HG02870 (cell line): ENCODE measurements at regions not wholly inside any gene's neighbourhood (a gene's known extent, or its start where the extent isn't known, plus 50 kb on each side); places are given as distances from the start of the nearest gene placed in this dataset.

ENCODE experiments used
- ATAC-seq: cut with Tn5 transposase; IDR thresholded peaks from one replicate; pipeline ENCODE4 v1.9.1; 2021; ENCODE audit warnings: mild to moderate bottlenecking, moderate library complexity; ENCODE audit not compliant: unreplicated experiment

DNA sequence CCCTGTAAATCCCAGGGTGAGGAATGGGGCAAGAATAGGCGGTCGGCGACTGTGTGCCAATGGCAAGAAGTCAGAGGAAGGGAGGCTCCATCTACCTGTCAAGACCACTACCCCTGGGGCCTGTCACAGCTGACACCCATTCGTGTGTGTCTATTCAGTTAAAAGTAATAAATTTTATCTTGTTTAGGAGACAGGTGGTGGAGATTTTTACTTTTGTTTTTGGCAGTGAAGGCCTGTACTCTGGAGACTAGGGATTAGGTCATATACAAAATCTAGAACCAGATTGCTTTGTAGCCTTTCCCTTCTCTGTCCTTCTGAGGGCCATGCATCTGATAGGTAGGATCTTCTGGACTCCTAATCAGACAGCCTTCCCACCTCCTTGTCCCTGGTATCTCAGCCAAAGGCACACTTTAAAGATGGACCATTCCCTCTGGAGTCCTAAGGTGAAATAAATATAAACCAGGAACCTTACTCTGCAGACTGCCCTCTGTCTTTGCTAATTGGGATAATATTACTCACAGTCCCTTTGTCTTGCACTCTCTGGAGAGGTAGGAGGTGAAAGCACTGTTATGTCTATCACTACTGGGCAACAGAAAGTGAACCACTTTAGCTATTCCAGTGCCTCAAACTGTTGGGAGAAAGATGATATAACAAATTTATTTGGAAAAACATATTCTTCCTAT lies 213.2 kb upstream of the ACTBL2 start:
- ATAC-seq: no peak

DNA sequence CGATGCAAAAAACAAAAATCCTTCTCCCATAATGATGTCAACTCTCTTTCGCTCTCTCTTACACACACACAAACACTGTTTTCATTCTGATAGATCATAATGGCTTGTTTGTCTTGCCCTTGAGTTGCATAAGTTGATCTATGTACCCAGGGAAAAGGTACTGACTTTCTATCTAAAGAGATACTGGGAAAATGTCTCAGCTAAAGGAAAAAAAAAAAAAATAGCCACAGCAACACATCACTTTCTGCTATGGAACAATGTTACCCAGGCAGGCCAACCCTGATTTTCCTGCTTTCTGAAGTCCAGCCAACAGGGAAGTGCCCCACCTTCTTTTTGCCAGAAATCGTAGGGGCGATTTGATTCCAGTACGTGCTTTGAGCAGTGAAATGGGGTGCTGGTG lies 212.6 kb upstream of the ACTBL2 start:
- no peak for ATAC-seq

DNA sequence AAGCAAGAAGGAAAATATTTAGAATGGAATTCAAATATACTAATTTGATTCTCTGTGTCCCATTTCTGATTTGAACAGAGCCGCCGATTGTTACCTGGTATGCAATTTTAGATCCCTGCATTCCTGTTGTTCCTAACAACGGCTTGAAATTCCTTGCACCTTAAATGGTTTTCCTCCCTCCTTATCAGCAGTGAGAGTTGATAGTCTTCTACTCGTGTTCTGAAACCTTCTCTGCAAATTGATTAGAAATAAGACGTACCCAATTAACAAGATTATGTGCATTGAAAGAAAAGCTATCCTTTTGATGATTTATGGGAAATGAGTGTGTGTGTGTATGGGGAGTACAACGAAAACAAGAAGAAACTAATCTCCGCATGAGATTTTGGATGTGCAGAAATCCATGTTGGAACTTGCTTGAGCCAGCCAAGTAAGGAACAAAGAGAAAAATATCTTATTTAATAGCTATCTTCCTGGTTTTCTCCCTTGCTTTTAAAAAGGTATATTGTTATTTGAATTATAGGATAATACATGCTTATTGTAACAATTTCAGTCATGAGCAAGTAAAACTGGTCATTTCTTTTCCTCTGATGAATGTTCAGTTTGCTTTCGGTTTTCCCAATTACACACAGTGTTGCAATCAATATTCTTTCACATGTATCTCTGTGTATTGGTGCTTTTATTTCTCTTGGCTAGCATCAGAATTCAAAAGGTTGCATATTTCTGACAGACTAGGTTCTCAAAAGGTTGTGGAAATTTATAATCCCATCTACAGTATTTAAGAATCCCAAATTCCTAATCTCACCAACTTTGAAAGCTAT lies 211.1 kb upstream of the ACTBL2 start:
- ATAC-seq: no peak

DNA sequence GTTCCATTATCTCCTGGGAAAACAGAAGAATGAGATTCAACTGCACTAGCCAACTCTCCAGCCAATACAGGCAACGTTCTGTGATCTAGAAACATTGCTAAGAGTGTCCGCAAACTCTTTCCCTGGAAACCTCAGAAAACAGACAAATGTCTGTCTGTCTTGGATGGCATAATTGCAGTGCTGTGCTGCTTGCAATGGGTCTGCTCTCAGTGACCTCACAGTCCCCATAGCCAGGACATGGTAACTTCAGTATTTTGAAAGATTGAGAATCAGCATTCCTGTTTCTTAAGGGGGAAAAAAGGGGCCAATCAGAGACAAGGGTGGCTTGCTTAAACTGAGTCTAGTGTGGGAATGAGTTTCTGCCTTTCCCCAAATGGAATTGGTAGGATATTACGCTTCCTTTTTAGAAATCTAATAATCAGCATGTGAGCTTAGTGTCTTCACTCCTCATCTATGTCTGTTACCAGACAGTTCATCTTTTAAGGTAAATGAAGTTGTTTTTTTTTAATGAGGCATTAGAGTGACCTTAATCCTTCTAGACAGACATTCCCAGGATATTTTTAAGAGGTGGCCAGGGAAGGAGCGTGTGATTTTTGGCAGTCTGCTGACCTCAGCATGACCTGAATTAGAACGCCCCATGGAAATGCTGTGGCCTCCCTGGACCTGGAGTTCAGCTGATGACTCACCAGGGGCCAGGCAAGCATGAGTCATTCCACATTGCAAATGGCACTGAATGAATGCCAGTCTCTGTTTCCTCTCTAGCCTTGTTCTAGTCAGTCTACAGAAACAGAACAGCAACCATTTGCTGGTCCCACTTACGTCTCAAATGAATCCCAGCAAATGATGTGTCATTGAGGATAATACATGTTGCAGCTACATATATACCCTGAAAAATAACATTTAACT lies 210.2 kb upstream of the ACTBL2 start:
- ATAC-seq: no peak

DNA sequence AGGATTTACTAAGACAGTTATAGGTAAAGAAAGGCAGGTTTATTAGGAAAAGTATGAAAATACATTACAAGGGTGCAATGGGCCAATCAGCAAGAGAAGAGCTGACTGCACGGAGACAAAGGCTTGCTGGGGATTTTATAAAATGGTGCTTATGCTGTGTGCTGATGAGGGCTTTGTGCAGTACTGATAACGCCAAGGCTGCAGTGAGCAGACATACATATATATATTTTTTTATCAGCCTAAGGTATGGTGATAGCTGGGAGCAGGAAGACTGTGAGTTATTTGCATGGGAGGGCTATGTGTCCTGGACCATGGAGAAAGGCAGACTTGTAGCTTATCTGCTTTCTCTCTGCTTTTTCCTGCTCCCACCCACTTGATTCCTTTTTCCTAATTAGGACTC lies 208.1 kb upstream of the ACTBL2 start:
- ATAC-seq: no peak

DNA sequence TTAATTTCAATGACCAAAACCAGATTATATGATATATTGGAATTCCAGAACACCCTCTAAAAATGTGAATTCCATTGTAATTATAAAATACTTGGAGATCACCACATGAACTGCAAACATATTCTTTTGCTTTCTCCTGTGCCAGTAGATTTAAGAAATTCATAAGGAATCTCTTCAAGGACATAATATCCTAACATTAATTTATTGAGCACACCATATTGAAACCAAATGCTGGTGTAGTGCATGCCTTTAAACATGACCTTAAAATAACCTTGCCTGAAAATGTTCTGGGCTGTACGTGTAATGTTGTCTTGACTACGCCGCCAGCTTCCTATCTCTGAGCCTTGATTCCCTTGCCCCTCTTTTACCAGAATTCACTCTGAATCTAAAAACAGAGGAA lies 205.0 kb upstream of the ACTBL2 start:
- no peak for ATAC-seq

DNA sequence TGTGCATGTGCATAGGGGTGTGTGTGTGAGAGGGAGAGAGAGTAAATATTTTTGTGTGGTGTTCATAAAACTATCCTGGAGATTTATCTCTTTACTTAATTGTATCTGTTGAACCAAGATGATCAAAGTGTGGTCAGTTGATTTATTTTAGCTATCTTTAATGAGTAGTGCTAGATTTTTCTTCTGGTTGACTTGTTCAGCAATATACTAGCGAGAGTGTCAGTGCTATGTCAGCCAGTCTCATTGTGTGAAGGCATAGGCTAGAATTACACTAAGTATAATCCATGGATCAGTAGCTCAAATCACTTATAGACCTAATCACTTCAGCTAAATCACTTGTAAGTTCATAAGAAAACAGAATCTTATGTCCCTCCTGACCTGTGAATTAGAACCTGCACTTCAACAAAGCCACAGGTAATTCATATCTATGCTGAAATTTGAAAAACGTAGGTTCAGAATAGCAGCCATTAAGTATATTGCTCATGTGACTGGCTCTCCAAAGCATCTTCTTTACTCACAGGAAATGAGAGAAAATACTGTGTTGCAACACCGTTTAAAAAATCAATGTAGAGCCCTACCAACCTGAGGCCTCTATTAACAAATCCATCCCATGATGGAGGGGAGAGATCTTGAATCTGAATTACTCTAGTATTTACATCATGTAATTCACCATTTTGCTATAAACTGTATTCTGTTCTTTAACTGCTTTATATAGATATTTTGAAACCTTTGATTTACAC lies 203.1 kb upstream of the ACTBL2 start:
- no peak for ATAC-seq

DNA sequence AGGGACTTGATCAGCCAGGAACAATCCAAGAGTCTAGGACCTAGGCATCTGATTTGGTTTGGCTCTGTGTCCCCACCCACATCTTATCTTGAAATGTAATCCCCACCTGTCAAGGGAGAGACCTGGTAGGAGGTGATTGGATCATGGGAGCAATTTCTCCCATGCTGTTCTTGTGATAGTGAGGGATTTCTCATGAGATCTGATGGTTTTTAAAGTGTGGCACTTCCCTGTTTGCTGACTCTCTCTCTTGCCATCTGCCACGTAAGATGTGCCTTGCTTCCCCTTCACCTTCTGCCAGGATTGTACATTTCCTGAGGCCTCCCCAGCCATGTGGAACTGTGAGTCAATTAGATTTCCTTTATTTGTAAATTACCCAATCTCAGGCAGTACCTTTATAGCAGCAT lies 201.7 kb upstream of the ACTBL2 start:
- ATAC-seq: no peak

DNA sequence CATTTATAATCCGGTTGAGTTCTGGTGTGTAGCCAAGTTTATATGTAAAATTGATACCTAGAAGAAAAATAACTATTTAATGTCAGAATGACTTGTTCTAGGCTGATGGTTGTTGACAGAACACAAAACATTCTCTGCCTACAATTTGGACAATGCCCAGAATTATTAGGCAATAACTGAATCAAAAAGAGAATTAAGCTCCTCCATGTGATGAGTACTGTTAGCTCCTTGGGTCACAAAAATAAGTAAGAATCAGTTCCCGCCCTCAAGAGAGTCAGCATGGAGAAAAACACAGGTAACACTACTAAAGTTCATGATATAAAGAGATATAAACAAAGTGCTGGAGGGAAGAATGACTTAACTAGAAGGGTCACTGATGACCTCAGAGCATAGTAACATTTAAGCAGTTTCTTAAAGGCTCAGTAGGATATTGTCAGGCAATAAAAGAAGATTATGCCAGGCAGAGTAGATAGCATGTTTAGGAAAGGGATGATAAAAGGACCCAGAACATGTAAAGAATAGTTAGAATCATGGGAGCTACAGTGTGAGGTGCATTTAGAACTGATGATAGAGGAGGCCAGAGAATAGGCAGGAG lies 200.5 kb upstream of the ACTBL2 start:
- ATAC-seq: no peak

DNA sequence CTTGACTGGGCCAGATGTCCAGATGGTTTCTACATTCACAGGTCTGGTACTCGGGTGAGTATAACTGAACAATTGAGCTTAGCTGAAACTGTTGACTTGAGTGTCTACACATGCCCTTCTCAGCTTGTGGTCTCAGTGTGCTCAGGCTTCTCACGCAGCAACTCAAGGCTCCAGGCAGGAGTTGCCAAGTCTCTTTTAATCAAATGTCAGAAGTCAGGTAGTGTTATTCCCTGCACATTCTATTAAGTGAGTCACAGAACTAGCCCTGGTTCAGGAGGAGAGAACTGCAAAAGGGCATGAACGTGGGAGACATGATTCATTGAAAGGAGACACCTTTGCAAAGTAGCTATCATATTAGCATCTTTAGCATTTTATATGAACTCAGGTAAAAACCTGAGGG lies 199.3 kb upstream of the ACTBL2 start:
- ATAC-seq: no peak

DNA sequence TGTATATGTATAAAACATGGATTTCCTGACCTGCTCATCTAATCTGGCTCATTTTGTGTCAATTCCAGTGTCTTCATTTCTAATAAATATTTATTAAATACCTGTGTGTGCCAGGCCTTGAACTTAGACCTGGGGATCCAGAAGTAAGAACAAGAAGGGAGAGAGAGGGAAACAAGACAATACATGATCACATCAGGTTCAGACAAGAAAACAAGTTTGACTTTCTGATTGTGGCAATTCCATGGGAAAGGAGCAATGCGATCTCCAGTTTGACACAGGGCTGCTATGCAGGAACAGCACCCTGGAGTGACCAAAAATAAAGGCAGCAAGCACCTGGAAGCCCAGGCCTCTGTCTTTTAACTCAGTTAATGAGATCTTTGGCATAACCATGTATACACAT lies 198.1 kb upstream of the ACTBL2 start:
- no peak for ATAC-seq

DNA sequence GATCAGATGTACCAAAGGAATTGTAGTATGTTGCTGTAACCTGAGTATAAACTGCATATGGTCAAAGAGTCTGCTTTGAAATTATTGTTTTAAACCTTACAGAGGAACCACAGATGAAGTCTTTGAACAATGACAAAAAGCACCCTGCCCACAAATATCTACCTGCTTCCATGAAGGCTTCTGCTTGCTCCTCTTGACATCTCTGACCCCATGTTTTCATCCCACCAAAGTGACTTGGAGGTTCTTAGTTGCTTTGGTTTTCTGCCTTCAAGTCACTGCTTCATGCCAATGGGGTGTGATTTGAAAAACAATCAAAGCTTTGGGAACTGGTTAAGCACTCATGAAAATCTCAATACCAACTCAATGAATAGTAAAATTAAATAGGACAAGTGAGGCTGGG lies 194.6 kb upstream of the ACTBL2 start:
- ATAC-seq: no peak

DNA sequence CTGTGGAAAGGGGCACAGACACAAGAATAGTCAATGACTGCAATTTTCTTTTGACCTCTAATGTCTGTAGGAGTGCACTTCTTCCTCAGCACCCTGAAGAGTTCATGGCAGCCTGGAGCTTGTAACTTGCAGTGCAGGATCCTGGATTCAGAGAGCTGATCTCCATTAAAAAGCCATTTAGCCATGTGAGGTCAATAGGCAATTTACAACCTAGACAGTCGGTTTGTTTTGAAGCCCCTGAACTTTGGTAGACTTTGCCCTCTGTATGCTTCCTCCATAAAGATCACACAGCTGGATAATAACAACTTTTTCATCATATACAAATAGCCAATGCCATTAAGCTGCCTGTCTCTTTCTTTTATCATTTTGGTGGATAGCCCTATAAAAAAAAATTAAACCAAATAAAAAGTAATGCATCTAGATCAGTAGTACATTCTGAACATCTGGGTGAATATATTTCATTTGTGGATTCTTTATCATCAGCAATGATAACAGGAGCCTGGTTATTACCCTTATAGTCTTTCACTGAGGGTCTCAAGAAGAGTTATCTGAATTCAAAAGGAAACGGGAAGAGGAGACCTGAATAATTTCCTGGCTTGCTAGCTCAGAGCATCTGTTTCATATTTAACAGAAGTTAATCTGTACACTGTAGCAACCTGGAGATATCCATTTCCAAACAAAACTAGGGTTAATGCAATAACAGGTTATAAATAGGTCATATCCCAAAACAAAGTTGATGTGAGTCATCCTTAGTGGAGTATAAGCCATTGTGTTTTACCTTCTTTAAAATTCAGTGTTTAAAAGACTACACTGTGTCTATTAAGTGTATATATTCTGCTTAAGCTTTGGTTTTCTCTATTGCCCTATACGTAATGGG lies 193.8 kb upstream of the ACTBL2 start:
- no peak for ATAC-seq

DNA sequence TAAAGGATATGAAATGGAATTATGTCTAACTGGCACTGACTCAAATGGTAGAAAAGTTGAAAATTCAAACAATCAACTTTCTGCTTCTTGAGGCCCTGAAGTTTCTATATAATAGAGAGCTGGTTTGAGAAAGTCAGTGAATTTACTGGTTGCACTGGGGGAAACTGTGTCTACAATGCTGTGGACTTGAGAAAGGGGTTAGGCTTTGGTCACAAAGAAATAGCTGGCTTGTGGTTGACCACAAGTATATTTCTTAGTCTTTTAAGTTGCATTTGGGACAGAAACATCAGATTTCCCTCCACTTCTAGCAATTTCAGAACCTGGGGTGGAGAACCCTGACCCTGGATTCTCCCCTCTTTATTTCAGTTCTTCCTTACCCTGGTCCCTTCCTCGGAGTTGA lies 192.6 kb upstream of the ACTBL2 start:
- no peak for ATAC-seq

DNA sequence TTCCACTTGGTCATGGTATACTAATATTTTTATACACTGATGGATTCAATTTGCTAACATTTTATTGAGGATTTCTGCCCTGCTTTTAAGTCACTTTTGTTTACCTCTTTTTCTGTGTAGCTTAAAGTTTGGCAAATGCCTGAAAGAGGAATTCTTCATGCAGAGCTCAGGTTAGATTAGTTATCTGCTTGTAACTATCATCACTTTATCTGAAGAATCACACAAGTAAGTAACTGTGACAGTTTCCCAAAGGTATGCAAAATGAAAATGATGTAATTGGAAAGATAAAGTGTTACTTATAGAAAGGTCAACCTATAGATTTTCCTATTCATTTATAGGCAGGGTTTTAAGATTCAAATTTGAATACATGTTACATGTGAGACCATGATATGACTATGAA lies 188.8 kb upstream of the ACTBL2 start:
- ATAC-seq: no peak

DNA sequence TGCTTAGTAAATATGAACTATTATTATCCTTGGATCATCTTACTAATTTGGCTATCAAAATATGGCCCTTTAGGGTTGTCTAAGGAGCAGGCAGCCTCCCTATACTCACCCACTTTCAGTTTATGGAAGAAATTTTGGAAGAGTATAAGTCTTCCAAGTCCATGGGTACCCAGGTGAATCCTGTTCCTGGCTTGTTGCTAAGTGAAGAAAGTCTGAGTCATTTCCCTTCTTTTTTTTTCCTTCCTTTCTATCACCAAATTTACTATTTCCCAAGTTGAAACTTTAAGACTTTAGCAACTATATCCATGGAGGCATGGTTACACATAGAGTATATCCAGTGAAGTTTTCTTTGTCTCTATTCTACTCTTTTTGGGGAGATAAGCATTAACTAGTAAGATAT lies 184.0 kb upstream of the ACTBL2 start:
- ATAC-seq: no peak

DNA sequence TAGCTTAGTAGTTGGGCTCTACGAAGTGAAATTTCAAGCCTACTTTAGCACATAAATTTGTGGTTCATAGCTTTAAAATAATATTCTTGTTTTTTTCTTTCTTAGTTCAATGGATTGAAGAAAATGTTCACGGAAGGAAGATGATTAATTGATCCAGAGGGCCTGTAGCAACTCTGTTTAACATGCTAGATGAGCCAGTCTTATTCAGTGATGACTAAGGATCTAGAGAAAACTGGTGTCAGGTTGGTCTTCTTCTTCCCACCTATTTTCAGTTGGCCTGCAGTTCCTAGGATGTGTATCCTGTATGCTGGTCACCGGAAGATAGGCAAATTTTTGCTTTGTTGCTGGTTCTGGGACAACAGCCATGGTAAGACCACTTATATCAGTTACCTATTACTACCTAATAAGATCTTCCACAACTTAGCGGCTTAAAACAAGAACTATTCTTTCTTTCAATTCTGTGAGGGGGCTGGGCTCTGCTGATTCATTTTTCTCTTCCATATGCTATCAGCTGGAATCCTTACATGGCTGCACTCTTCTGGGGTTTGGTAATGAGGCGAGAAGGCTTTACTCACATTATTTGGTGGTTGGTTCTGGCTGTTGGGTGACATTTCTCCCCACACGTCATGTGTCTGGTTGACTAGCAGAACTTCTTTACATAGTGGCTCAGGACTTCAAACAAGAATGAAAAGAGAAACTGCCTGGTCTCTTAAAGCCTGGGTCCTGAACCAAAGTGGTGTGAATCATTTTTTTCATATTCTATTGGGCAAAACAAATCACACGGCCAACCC lies 182.7 kb upstream of the ACTBL2 start:
- no peak for ATAC-seq

DNA sequence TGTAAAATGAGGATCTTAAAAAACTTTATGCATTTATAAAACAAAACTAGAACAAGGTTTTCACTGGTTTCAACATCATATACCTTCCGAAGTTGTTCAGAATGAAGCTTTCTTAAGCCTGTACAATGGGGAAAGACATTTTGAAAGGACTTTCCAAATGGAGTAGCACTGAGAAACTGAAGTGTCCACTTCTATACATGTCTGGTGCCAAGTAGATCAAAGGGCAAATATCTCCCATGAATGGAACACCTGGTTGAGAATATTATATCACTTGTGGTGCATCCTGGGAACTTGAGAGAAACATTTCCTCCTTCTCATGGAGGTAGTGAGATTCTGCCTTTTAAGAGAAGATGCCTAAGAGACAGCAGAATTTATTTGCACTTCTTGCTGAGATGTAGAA lies 182.1 kb upstream of the ACTBL2 start:
- no peak for ATAC-seq

DNA sequence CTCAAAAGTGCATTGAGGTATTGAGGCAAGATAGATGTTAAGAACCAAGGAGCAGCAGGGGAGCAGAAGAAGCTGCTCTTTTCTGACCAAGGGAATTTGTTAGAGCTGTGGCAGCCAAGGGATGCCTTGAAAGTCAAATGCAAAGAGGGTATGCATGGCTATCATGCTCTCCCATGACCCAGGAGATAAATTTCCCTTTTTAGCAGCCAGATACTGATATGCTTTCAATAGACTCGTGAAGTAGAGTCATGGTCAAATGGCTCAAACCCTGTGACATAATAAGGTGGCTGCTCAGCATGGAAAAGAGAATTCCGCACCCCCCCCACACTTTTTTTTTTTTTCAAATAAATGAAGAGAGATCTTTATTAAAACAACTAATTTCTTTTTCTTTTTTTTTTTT lies 180.9 kb upstream of the ACTBL2 start:
- no peak for ATAC-seq
